ENCODE measurements at regions not wholly inside any gene's neighbourhood (a gene's known extent, or its start where the extent isn't known, plus 50 kb on each side); places are given as distances from the start of the nearest gene placed in this dataset.

DNA sequence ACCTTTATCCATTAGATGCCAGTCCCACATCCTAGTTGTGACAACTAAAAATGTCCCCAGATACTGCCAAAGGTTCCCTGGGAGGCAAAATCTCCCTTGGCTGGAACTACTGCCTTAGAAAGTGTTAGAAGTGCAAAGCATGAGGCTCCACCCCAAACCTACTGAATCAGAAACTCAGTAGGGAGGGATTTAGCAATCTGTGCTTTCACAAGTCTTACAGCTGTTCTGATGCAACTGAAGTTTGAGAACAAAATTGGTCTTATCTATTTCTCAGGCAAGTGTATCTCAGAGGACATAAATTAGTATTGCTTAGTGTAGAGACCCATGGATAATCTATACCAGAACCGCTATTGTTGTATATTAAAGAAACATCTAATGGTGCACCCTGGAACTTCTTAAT, 70.2 kb downstream of the CLDN1 start:
- Histone ChIP-seq H3K4me1 (ENCODE audit: control insufficient read depth in 5 of 5, insufficient read depth in 5 of 5, low read length in 5 of 5) (no peaks in the 10 kb centered on the region), H3K27me3 (ENCODE audit: control insufficient read depth in 3 of 3, insufficient read depth in 3 of 3, low read length in 2 of 3) (no peaks in the 10 kb centered on the region), H3K9ac (ENCODE audit: insufficient read depth in 1 of 2, low read length in 2 of 2) (no peak overlapping the region), H3K9me3 (ENCODE audit: control insufficient read depth in 4 of 4, insufficient read depth in 3 of 4, low read length in 3 of 4) (no peaks in the 10 kb centered on the region), H3K4me3 (no peak overlapping the region), H3K36me3 (ENCODE audit: control insufficient read depth in 4 of 4, insufficient read depth in 4 of 4, low read length in 4 of 4) (no peaks in the 10 kb centered on the region), H3K27ac (ENCODE audit: low read depth in 1 of 2, low read length in 1 of 2) (no peak overlapping the region)
- no peak for TF ChIP-seq CTCF (IDR thresholded peaks at IDR 0.05; ENCODE audit: control extremely low read depth, extremely low read depth)
- ATAC-seq (ENCODE audit: insufficient read depth, low FRiP score) (peak; percentile 77), DNase-seq (peak in 2 of 3 donors; percentile 33 to 58)
- 89 to 97% methylated on average over 1 of the region's 1 CpG for WGBS, 2 donors

- 97 to 99% methylated on average over 2 of the region's 2 CpGs for WGBS, 2 donors
Measured at GRCh38 chr3:190249414-190249813, 72.8 kb downstream of the CLDN1 start.

DNA sequence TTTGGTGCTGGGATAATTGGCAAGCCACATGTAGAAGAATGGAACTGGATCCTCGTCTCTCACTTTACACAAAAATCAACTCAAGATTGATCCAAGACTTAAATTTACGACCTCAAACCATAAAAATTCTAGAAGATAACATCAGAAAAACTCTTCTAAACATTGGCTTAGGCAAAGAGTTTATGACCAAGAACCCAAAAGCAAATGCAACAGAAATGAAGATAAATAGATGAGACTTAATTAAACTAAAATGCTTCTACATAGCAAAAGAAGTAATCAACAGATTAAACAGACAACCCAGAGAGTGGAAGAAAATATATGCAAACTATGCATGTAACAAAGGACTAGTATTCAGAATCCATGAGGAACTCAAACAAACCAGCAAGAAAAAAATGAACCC, 80.1 kb downstream of the CLDN1 start:
- H3K27ac ChIP-seq (ENCODE audit: low read depth in 1 of 2, low read length in 1 of 2): no peak overlapping the region
- no peak overlapping the region for H3K4me3 ChIP-seq
- ATAC-seq (ENCODE audit: insufficient read depth, low FRiP score) (no peak), DNase-seq (no peak)
- no peaks in the 10 kb centered on the region for H3K4me1 ChIP-seq (ENCODE audit: control insufficient read depth in 5 of 5, insufficient read depth in 5 of 5, low read length in 5 of 5)
- H3K9me3 ChIP-seq (ENCODE audit: control insufficient read depth in 4 of 4, insufficient read depth in 3 of 4, low read length in 3 of 4): peaks cover 0 to 22% (median 3%) of the 10 kb centered on the region in 4 donors
- WGBS, 2 donors: 69 to 83% methylated on average over 2 of the region's 2 CpGs
- no peaks in the 10 kb centered on the region for H3K27me3 ChIP-seq (ENCODE audit: control insufficient read depth in 3 of 3, insufficient read depth in 3 of 3, low read length in 2 of 3)
- no peaks in the 10 kb centered on the region for H3K36me3 ChIP-seq (ENCODE audit: control insufficient read depth in 4 of 4, insufficient read depth in 4 of 4, low read length in 4 of 4)
- TF ChIP-seq CTCF (IDR thresholded peaks at IDR 0.05; ENCODE audit: control extremely low read depth, extremely low read depth): no peak
- H3K9ac ChIP-seq (ENCODE audit: insufficient read depth in 1 of 2, low read length in 2 of 2): no peak overlapping the region

More at GRCh38 chr3:190249414-190249813, 72.8 kb downstream of the CLDN1 start:
- no peak for TF ChIP-seq CTCF (IDR thresholded peaks at IDR 0.05; ENCODE audit: control extremely low read depth, extremely low read depth)
- ATAC-seq (ENCODE audit: insufficient read depth, low FRiP score) (no peak), DNase-seq (no peak)
- Histone ChIP-seq H3K27me3 (ENCODE audit: control insufficient read depth in 3 of 3, insufficient read depth in 3 of 3, low read length in 2 of 3) (no peaks in the 10 kb centered on the region), H3K4me1 (ENCODE audit: control insufficient read depth in 5 of 5, insufficient read depth in 5 of 5, low read length in 5 of 5) (no peaks in the 10 kb centered on the region), H3K9ac (ENCODE audit: insufficient read depth in 1 of 2, low read length in 2 of 2) (no peak overlapping the region), H3K36me3 (ENCODE audit: control insufficient read depth in 4 of 4, insufficient read depth in 4 of 4, low read length in 4 of 4) (no peaks in the 10 kb centered on the region), H3K27ac (ENCODE audit: low read depth in 1 of 2, low read length in 1 of 2) (no peak overlapping the region), H3K4me3 (no peak overlapping the region), H3K9me3 (ENCODE audit: control insufficient read depth in 4 of 4, insufficient read depth in 3 of 4, low read length in 3 of 4) (peaks cover 0 to 11% (median 1%) of the 10 kb centered on the region in 4 donors)

- DNase-seq (no peak), ATAC-seq (ENCODE audit: insufficient read depth, low FRiP score) (no peak)
- Histone ChIP-seq H3K9me3 (ENCODE audit: control insufficient read depth in 4 of 4, insufficient read depth in 3 of 4, low read length in 3 of 4) (peaks cover 0 to 11% (median 2%) of the 10 kb centered on the region in 4 donors), H3K4me3 (no peak overlapping the region), H3K9ac (ENCODE audit: insufficient read depth in 1 of 2, low read length in 2 of 2) (no peak overlapping the region), H3K36me3 (ENCODE audit: control insufficient read depth in 4 of 4, insufficient read depth in 4 of 4, low read length in 4 of 4) (no peaks in the 10 kb centered on the region), H3K4me1 (ENCODE audit: control insufficient read depth in 5 of 5, insufficient read depth in 5 of 5, low read length in 5 of 5) (no peaks in the 10 kb centered on the region), H3K27ac (ENCODE audit: low read depth in 1 of 2, low read length in 1 of 2) (no peak overlapping the region), H3K27me3 (ENCODE audit: control insufficient read depth in 3 of 3, insufficient read depth in 3 of 3, low read length in 2 of 3) (no peaks in the 10 kb centered on the region)
- TF ChIP-seq CTCF (IDR thresholded peaks at IDR 0.05; ENCODE audit: control extremely low read depth, extremely low read depth): no peak
- 87 to 93% methylated on average over 2 of the region's 2 CpGs for WGBS, 2 donors
Measured at GRCh38 chr3:190239325-190239724, 82.9 kb downstream of the CLDN1 start.
